Body of pancreas (tissue), 4 donors: ENCODE measurements at regions not wholly inside any gene's neighbourhood (a gene's known extent, or its start where the extent isn't known, plus 50 kb on each side); places are given as distances from the start of the nearest gene placed in this dataset.
"Not testable (repeated sequence)": the region's sequence is repeated elsewhere in the genome, so short reads cannot be mapped to it uniquely, and the experiment has no call there.

ENCODE experiments used
- ATAC-seq: fragments of 150-250 bp; one replicate; pipeline ENCODE4 v1.9.1; 2016
- DNase-seq, 4 donors: peaks; one replicate each; pipeline ENCODE4 v3.0.0-alpha.2; 2019
- H3K27ac ChIP-seq, 4 donors: fragments of 200-600 bp; sonication (generic); 1 replicate in 3 of 4; 2 replicates in 1 of 4; pipeline versions ENCODE4 v1.5.1 to v1.6.1; 2016 to 2019; ENCODE audit warnings: mild to moderate bottlenecking in 1 of 4, mixed read lengths in 1 of 4, moderate library complexity in 1 of 4
- H3K27me3 ChIP-seq, 2 donors: fragments of 200-600 bp; sonication (generic); one replicate each; pipeline ENCODE4 v1.6.0; 2016; ENCODE audit warnings: mild to moderate bottlenecking in 1 of 2
- H3K36me3 ChIP-seq, 2 donors: fragments of 200-600 bp; sonication (generic); replicated peaks in 1 of 2; 2 replicates each; pipeline ENCODE4 v1.5.1; 2016; ENCODE audit warnings: low read depth in 2 of 2; ENCODE audit not compliant: insufficient read depth in 1 of 2
- H3K4me1 ChIP-seq: fragments of 200-600 bp; sonication (generic); one replicate; pipeline ENCODE4 v1.6.0; 2016
- H3K4me3 ChIP-seq, 2 donors: fragments of 200-600 bp; sonication (generic); 1 replicate in 1 of 2; 2 replicates in 1 of 2; pipeline ENCODE4 v1.5.1; 2016 to 2019
- H3K9me3 ChIP-seq, 3 donors: fragments of 200-600 bp; sonication (generic); 1 replicate in 2 of 3; 2 replicates in 1 of 3; pipeline ENCODE4 v1.5.1; 2016
- POLR2A ChIP-seq, 3 donors: fragments of 450-650 bp; IDR thresholded peaks; one replicate each; pipeline ENCODE4 v1.6.1; 2016; ENCODE audit warnings: antibody characterized with exemption in 3 of 3, mild to moderate bottlenecking in 2 of 3
- WGBS, 2 donors: methylation state at CpG; one replicate each; pipeline ENCODE4 v1.1.5; 2017; 5-methylcytosine and 5-hydroxymethylcytosine counted together
- intact Hi-C: fragments of 100-400 bp; cut with DNase I; formaldehyde crosslinking; loops from one replicate; pipeline ENCODE4 v1.15.1; 2023
- TF ChIP-seq, protein P1 (sequence below), 7 experiments: fragments of 450-650 bp in 4 of 7; fragments of 200-600 bp in 3 of 7; sonication (generic) in 3 of 7; IDR thresholded peaks; one replicate each; pipeline ENCODE4 v1.5.1; 2016 to 2019; ENCODE audit warnings: antibody characterized with exemption in 7 of 7

- TF ChIP-seq, protein P1, sequence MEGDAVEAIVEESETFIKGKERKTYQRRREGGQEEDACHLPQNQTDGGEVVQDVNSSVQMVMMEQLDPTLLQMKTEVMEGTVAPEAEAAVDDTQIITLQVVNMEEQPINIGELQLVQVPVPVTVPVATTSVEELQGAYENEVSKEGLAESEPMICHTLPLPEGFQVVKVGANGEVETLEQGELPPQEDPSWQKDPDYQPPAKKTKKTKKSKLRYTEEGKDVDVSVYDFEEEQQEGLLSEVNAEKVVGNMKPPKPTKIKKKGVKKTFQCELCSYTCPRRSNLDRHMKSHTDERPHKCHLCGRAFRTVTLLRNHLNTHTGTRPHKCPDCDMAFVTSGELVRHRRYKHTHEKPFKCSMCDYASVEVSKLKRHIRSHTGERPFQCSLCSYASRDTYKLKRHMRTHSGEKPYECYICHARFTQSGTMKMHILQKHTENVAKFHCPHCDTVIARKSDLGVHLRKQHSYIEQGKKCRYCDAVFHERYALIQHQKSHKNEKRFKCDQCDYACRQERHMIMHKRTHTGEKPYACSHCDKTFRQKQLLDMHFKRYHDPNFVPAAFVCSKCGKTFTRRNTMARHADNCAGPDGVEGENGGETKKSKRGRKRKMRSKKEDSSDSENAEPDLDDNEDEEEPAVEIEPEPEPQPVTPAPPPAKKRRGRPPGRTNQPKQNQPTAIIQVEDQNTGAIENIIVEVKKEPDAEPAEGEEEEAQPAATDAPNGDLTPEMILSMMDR (IDR thresholded peaks at IDR 0.05): no peak
- no peak for TF ChIP-seq POLR2A (IDR thresholded peaks at IDR 0.05)
- Histone ChIP-seq H3K27ac (no peak overlapping the region), H3K9me3 (no peaks in the 10 kb centered on the region), H3K4me3 (no peak overlapping the region), H3K36me3 (no peaks in the 10 kb centered on the region), H3K27me3 (no peaks in the 10 kb centered on the region), H3K4me1 (no peaks in the 10 kb centered on the region)
- intact Hi-C loops: no loop called here
- ATAC-seq: no peak
- 32 to 35% methylated on average over 2 of the region's 2 CpGs for WGBS, 2 donors
- DNase-seq: no peak
These were observed 577.4 kb upstream of the PBX1 start for GRCh38 chr1:163981500-163982030.

- no peaks in the 10 kb centered on the region for H3K36me3 ChIP-seq
- H3K4me1 ChIP-seq: no peaks in the 10 kb centered on the region
- 64 to 71% methylated on average over 2 of the region's 2 CpGs for WGBS, 2 donors
- intact Hi-C loops: no loop called here
- no peak overlapping the region for H3K27ac ChIP-seq
- DNase-seq: no peak
- H3K27me3 ChIP-seq: no peaks in the 10 kb centered on the region
- H3K9me3 ChIP-seq: no peaks in the 10 kb centered on the region
- TF ChIP-seq, protein P1 (IDR thresholded peaks at IDR 0.05): no peak
- TF ChIP-seq POLR2A (IDR thresholded peaks at IDR 0.05): no peak
- H3K4me3 ChIP-seq: no peak overlapping the region
- ATAC-seq: no peak
These were observed 575.9 kb upstream of the PBX1 start for GRCh38 chr1:163983097-163983496.

GRCh38 chr1:163985700-163986099 is 573.3 kb upstream of the PBX1 start:
- intact Hi-C loops: no loop called here
- 74 to 75% methylated on average over 3 of the region's 3 CpGs for WGBS, 2 donors

DNA sequence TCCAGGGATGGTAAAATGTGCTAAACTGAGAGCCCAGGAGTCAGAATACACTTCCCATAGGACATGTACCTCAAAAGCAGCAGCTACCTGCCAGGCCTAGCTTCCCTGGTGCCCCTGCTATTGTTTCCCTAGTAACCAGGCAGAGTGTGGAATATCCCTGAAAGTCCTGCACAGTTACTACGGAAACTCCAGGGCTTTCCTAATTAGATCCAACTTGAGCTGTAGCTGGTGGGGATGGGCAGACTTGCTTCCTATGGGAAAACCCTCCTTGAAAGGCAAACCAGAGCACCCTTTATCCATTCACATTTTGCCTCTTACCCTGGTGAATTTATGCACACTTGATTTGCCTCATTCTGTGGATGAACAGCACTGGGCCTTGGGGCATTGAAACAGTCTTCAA is 559.9 kb upstream of the PBX1 start:
- TF ChIP-seq POLR2A (IDR thresholded peaks at IDR 0.05): no peak
- TF ChIP-seq, protein P1 (IDR thresholded peaks at IDR 0.05): no peak
- H3K27ac ChIP-seq: no peak overlapping the region
- no peak for DNase-seq
- ATAC-seq: no peak
- H3K27me3 ChIP-seq: no peaks in the 10 kb centered on the region
- H3K36me3 ChIP-seq: no peaks in the 10 kb centered on the region
- no peak overlapping the region for H3K4me3 ChIP-seq
- no peaks in the 10 kb centered on the region for H3K4me1 ChIP-seq
- WGBS, 2 donors: 68% methylated on average over 1 of the region's 1 CpG; no CpG with 5 or more reads in 1 of the 2 donors
- intact Hi-C loops: no loop called here
- H3K9me3 ChIP-seq: no peaks in the 10 kb centered on the region

More at GRCh38 chr1:163985700-163986099, 573.3 kb upstream of the PBX1 start:
- no peak for DNase-seq
- no peak for TF ChIP-seq POLR2A (IDR thresholded peaks at IDR 0.05)
- TF ChIP-seq, protein P1 (IDR thresholded peaks at IDR 0.05): no peak
- Histone ChIP-seq H3K4me3 (no peak overlapping the region), H3K4me1 (no peaks in the 10 kb centered on the region), H3K27ac (no peak overlapping the region), H3K9me3 (no peaks in the 10 kb centered on the region), H3K27me3 (no peaks in the 10 kb centered on the region), H3K36me3 (no peaks in the 10 kb centered on the region)
- ATAC-seq: no peak

- DNase-seq, H3K4me1 ChIP-seq, ATAC-seq, H3K27ac ChIP-seq, H3K36me3 ChIP-seq, H3K9me3 ChIP-seq, H3K4me3 ChIP-seq, H3K27me3 ChIP-seq, intact Hi-C loops: not testable (repeated sequence)
- 58 to 79% methylated on average over 3 of the region's 3 CpGs for WGBS, 2 donors
These were observed 552.8 kb upstream of the PBX1 start for GRCh38 chr1:164006186-164006585.
